ENCODE measurements at regions not wholly inside any gene's neighbourhood (a gene's known extent, or its start where the extent isn't known, plus 50 kb on each side); places are given as distances from the start of the nearest gene placed in this dataset.

- Histone ChIP-seq H3K4me3 (ENCODE audit: low read depth in 1 of 3, low read length in 3 of 3) (no peak overlapping the region), H3K9me3 (ENCODE audit: control insufficient read depth in 4 of 4, low read length in 3 of 4) (no peaks in the 10 kb centered on the region), H3K4me1 (ENCODE audit: control insufficient read depth in 4 of 4, insufficient read depth in 4 of 4, low read length in 3 of 4) (no peaks in the 10 kb centered on the region), H3K9ac (ENCODE audit: low read depth in 1 of 2, low read length in 2 of 2) (no peak overlapping the region), H3K27me3 (ENCODE audit: control insufficient read depth in 4 of 4, insufficient read depth in 4 of 4, low read length in 3 of 4) (peaks cover 0 to 2% (median 0%) of the 10 kb centered on the region in 4 donors), H3K36me3 (ENCODE audit: control insufficient read depth in 4 of 4, insufficient read depth in 3 of 4, low read depth in 1 of 4, low read length in 3 of 4) (no peaks in the 10 kb centered on the region), H3K27ac (ENCODE audit: low read depth in 1 of 2, low read length in 2 of 2) (no peak overlapping the region)
- no peak for DNase-seq (ENCODE audit: low spot score)
- WGBS, result 76% methylated on average over 5 of the region's 5 CpGs
- TF ChIP-seq EGR1 (IDR thresholded peaks at IDR 0.05; ENCODE audit: low read depth in 2 of 2) (no peak), FOXA1 (IDR thresholded peaks at IDR 0.05) (no peak), RXRA (IDR thresholded peaks at IDR 0.05) (no peak), HNF4G (IDR thresholded peaks at IDR 0.05) (no peak), CTCF (IDR thresholded peaks at IDR 0.05; ENCODE audit: low read depth, low read length, missing input control) (no peak), FOXA2 (IDR thresholded peaks at IDR 0.05) (no peak), MAX (IDR thresholded peaks at IDR 0.05) (no peak), RAD21 (IDR thresholded peaks at IDR 0.05) (no peak), ZBTB33 (IDR thresholded peaks at IDR 0.05) (no peak), JUND (IDR thresholded peaks at IDR 0.05) (no peak), HNF4A (conservative IDR thresholded peaks at IDR 0.05) (no peak), REST (IDR thresholded peaks at IDR 0.05) (no peak), YY1 (IDR thresholded peaks at IDR 0.05) (no peak), GABPA (IDR thresholded peaks at IDR 0.05 in 1 of 2, conservative IDR thresholded peaks at IDR 0.05 in 1 of 2) (no peak), NR2F2 (IDR thresholded peaks at IDR 0.05) (no peak), TAF1 (conservative IDR thresholded peaks at IDR 0.05) (no peak), SP1 (IDR thresholded peaks at IDR 0.05) (no peak)
Observed at GRCh38 chr7:50869108-50869725, 86.5 kb upstream of the GRB10 start.

Measured in liver (tissue), 8 donors.